Left lobe of liver (tissue), 2 donors: ENCODE measurements at regions not wholly inside any gene's neighbourhood (a gene's known extent, or its start where the extent isn't known, plus 50 kb on each side); places are given as distances from the start of the nearest gene placed in this dataset.

Experiments used
- ATAC-seq: fragments of 200-7000 bp; cut with Tn5 transposase; one replicate; pipeline ENCODE4 v1.9.1; 2020; ENCODE audit warnings: mild to moderate bottlenecking, moderate library complexity
- DNase-seq: peaks from one replicate; pipeline ENCODE4 v3.0.0-alpha.2; 2020; ENCODE audit warnings: low spot score
- donor health status: DM: no; HTN: no; CAD: no; lungs with moderate emphysema.
- donor health status: DM: no; HTN: yes; CAD: no.

GRCh38 chr3:127461286-127461910 lies 129.1 kb downstream of the TPRA1 start:
- no peak for DNase-seq

GRCh38 chr3:127459891-127460290 lies 130.6 kb downstream of the TPRA1 start:
- ATAC-seq (no peak), DNase-seq (no peak)

More at GRCh38 chr3:127461286-127461910, 129.1 kb downstream of the TPRA1 start:
- ATAC-seq: no peak

- no peak for DNase-seq
- no peak for ATAC-seq
Observed at GRCh38 chr3:127458696-127459604, 131.6 kb downstream of the TPRA1 start.

- ATAC-seq: no peak
- no peak for DNase-seq
Observed at GRCh38 chr3:127457546-127458145, 132.9 kb downstream of the TPRA1 start.

GRCh38 chr3:127457094-127457475 lies 133.4 kb downstream of the TPRA1 start:
- DNase-seq (no peak), ATAC-seq (peak; percentile 14)

- no peak for DNase-seq
- no peak for ATAC-seq
Observed at GRCh38 chr3:127456471-127457093, 134.0 kb downstream of the TPRA1 start.

- DNase-seq (peak; percentile 66), ATAC-seq (peak; percentile 94)
Observed at GRCh38 chr3:127455541-127456450, 134.7 kb downstream of the TPRA1 start.

- DNase-seq (no peak), ATAC-seq (no peak)
Observed at GRCh38 chr3:127454968-127455367, 135.6 kb downstream of the TPRA1 start.

- no peak for DNase-seq
- ATAC-seq: no peak
Observed at GRCh38 chr3:127454051-127454450, 136.5 kb downstream of the TPRA1 start.

- DNase-seq (no peak), ATAC-seq (no peak)
Observed at GRCh38 chr3:127452321-127452821, 138.2 kb downstream of the TPRA1 start.

GRCh38 chr3:127451321-127451720 lies 139.2 kb downstream of the TPRA1 start:
- ATAC-seq (no peak), DNase-seq (no peak)

GRCh38 chr3:127450331-127450730 lies 140.2 kb downstream of the TPRA1 start:
- ATAC-seq (no peak), DNase-seq (no peak)

- no peak for ATAC-seq
- no peak for DNase-seq
Observed at GRCh38 chr3:127449486-127450212, 140.9 kb downstream of the TPRA1 start.

GRCh38 chr3:127448671-127449070 lies 141.9 kb downstream of the TPRA1 start:
- no peak for ATAC-seq
- DNase-seq: no peak

- DNase-seq (no peak), ATAC-seq (no peak)
Observed at GRCh38 chr3:127448161-127448561, 142.4 kb downstream of the TPRA1 start.

GRCh38 chr3:127446756-127447155 lies 143.8 kb downstream of the TPRA1 start:
- no peak for DNase-seq
- ATAC-seq: no peak

- no peak for DNase-seq
- ATAC-seq: no peak
Observed at GRCh38 chr3:127445581-127446343, 144.8 kb downstream of the TPRA1 start.

- DNase-seq (no peak), ATAC-seq (no peak)
Observed at GRCh38 chr3:127444761-127445160, 145.8 kb downstream of the TPRA1 start.
